ENCODE measurements at regions not wholly inside any gene's neighbourhood (a gene's known extent, or its start where the extent isn't known, plus 50 kb on each side); places are given as distances from the start of the nearest gene placed in this dataset.

GRCh38 chr18:42536442-42536841 is 579.0 kb downstream of the RIT2 start:
- TF ChIP-seq CTCF (IDR thresholded peaks at IDR 0.05), result no peak

DNA sequence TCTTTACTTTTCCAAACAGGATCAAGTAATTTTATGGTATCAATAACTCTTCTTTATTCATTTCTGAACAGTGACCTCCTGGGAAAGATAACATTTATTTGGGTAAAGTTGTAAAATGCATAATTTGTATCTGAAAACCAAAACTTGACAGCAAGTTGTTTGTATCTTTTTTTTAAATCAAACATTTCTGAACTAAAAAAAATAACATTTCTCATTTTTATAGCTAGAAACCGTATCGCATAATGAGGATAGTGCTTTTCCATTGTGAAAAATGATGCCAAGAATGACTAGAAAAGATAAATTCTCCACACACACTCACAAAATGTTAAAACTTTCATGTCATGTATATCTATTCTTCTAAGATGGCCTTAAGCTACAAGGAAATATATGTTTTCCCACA is 578.2 kb downstream of the RIT2 start:
- no peak for TF ChIP-seq CTCF (IDR thresholded peaks at IDR 0.05)

- no peak for TF ChIP-seq CTCF (IDR thresholded peaks at IDR 0.05)
Observed at GRCh38 chr18:42544901-42545300, 570.6 kb downstream of the RIT2 start.

- no peak for TF ChIP-seq CTCF (IDR thresholded peaks at IDR 0.05)
Observed at GRCh38 chr18:42545825-42546224, 569.7 kb downstream of the RIT2 start.

DNA sequence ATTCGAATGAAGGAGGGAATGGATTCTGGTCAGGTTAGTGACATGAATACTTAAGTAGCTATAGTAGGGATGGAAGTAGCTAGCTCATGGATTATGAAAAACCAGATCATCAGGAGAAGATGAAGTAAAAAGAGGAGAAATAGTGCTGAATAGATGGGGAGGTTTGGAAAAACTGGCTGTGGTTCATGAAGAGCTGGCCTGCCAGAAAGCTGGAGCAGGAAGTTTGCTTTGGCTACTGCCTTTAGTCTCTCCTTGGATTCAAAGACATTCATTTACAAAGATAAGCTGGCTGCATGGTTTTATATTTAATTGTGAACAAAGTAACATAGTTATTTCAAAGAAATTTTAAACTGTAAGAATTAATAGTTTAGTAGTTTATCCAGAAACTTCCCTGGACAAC is 567.0 kb downstream of the RIT2 start:
- no peak for TF ChIP-seq CTCF (IDR thresholded peaks at IDR 0.05)

DNA sequence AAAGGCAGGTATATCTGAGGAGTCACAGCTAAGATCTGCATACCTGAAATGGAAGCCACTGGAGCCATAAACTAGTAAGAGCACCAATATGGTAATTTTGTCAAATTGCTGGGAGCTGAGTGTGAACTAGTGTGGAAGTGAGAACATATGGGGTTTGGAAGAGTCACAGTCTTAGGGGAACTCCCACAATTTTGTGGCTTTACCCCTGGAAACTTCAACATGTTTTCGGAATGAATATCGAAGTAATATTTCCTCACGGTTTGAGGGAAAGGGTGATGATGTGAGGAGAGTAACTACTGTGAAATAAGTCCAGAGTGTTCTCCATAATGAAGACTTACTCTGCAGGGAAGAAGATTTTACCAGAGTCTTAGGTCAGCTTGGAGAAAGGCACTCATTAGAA is 565.9 kb downstream of the RIT2 start:
- TF ChIP-seq CTCF (IDR thresholded peaks at IDR 0.05), result no peak

DNA sequence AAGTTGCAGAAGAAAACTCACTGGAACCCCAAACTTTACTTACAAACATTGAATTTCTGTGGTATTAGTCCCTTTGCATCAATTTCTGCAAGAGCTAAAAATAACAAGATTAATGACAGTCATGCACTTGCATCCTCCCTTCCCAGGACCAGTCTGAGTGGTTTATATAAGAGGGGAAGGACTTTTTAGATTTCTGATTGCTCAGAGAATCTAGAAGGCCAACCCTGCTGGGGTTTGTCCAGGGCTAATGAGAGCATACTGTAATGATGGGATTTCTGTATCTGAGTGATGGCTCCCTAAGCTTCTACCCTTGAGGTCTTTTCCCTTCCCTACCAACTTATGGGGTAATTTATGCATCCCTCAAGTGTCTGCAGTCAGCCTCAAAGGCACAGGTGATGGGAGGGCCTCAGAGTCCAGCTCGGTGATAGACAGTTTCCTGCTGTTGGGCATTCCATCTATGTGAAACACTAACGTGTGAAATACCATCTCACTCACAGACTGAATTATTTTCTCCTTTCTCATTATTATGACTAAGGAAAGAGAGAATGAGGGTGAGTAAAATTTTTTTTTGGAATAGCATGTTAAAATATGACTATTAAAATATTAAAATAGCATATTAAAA is 556.3 kb downstream of the RIT2 start:
- no peak for TF ChIP-seq CTCF (IDR thresholded peaks at IDR 0.05)

GRCh38 chr18:42561521-42561920 is 554.0 kb downstream of the RIT2 start:
- TF ChIP-seq CTCF (IDR thresholded peaks at IDR 0.05), result no peak

All from LNCAP (cell line).